HEK293 (cell line): ENCODE measurements at regions not wholly inside any gene's neighbourhood (a gene's known extent, or its start where the extent isn't known, plus 50 kb on each side); places are given as distances from the start of the nearest gene placed in this dataset.

ENCODE experiments used
- CTCF ChIP-seq: fragments of 450-650 bp; formaldehyde crosslinking; IDR thresholded peaks from 2 replicates; pipeline ENCODE4 v1.5.1; 2016; ENCODE audit warnings: missing biosample characterization, missing genetic modification characterization
- HOXA7 ChIP-seq: sonication (generic); formaldehyde crosslinking; IDR thresholded peaks from 2 replicates; pipeline ENCODE4 v1.8.1; 2022; ENCODE audit warnings: missing genetic modification reagents, borderline replicate concordance
- REST ChIP-seq: fragments of 450-650 bp; formaldehyde crosslinking; IDR thresholded peaks from 2 replicates; pipeline ENCODE4 v1.5.1; 2016; ENCODE audit warnings: missing biosample characterization, missing genetic modification characterization
- TCF7L2 ChIP-seq: IDR thresholded peaks from 2 replicates; pipeline ENCODE4 v1.6.1; 2011; ENCODE audit warnings: low read depth, mild to moderate bottlenecking, inconsistent platforms, low read length, moderate library complexity, borderline replicate concordance

GRCh38 chrX:129238011-129238410 is 285.3 kb downstream of the SMARCA1 start:
- no peak for TF ChIP-seq TCF7L2
- no peak for TF ChIP-seq REST (tag by site-specific recombination)
- TF ChIP-seq HOXA7 (CRISPR knock-in tag), result no peak
- no peak for TF ChIP-seq CTCF
